ENCODE measurements at regions not wholly inside any gene's neighbourhood (a gene's known extent, or its start where the extent isn't known, plus 50 kb on each side); places are given as distances from the start of the nearest gene placed in this dataset.

GRCh38 chr1:65036570-65037051 lies 70.3 kb upstream of the JAK1 start:
- Mint-ChIP-seq H3K9me3 (no peaks in the 10 kb centered on the region), H3K4me1 (no peaks in the 10 kb centered on the region), H3K27ac (no peak overlapping the region), H3K27me3 (ENCODE audit: low read depth) (no peaks in the 10 kb centered on the region), H3K36me3 (ENCODE audit: low read depth) (no peaks in the 10 kb centered on the region), H3K4me3 (no peak overlapping the region)
- TF ChIP-seq CTCF (IDR thresholded peaks at IDR 0.05; ENCODE audit: unreplicated experiment in 3 of 3), result no peak

- no peak overlapping the region for H3K4me3 Mint-ChIP-seq
- H3K27ac Mint-ChIP-seq, result no peak overlapping the region
- no peaks in the 10 kb centered on the region for H3K4me1 Mint-ChIP-seq
- TF ChIP-seq CTCF (IDR thresholded peaks at IDR 0.05; ENCODE audit: unreplicated experiment in 3 of 3), result no peak
- no peaks in the 10 kb centered on the region for H3K9me3 Mint-ChIP-seq
- no peaks in the 10 kb centered on the region for H3K36me3 Mint-ChIP-seq (ENCODE audit: low read depth)
- no peaks in the 10 kb centered on the region for H3K27me3 Mint-ChIP-seq (ENCODE audit: low read depth)
Observed at GRCh38 chr1:65039066-65039465, 72.7 kb upstream of the JAK1 start.

- no peaks in the 10 kb centered on the region for H3K4me1 Mint-ChIP-seq
- no peak overlapping the region for H3K27ac Mint-ChIP-seq
- no peak for TF ChIP-seq CTCF (IDR thresholded peaks at IDR 0.05; ENCODE audit: unreplicated experiment in 3 of 3)
- H3K4me3 Mint-ChIP-seq, result no peak overlapping the region
- no peaks in the 10 kb centered on the region for H3K36me3 Mint-ChIP-seq (ENCODE audit: low read depth)
- no peaks in the 10 kb centered on the region for H3K27me3 Mint-ChIP-seq (ENCODE audit: low read depth)
- no peaks in the 10 kb centered on the region for H3K9me3 Mint-ChIP-seq
Observed at GRCh38 chr1:65039508-65039907, 73.2 kb upstream of the JAK1 start.

GRCh38 chr1:65042467-65042866 lies 76.1 kb upstream of the JAK1 start:
- no peaks in the 10 kb centered on the region for H3K4me1 Mint-ChIP-seq
- TF ChIP-seq CTCF (IDR thresholded peaks at IDR 0.05; ENCODE audit: unreplicated experiment in 3 of 3), result no peak
- H3K4me3 Mint-ChIP-seq, result no peak overlapping the region
- no peak overlapping the region for H3K27ac Mint-ChIP-seq
- no peaks in the 10 kb centered on the region for H3K36me3 Mint-ChIP-seq (ENCODE audit: low read depth)
- H3K27me3 Mint-ChIP-seq (ENCODE audit: low read depth), result no peaks in the 10 kb centered on the region
- H3K9me3 Mint-ChIP-seq, result no peaks in the 10 kb centered on the region

- no peak overlapping the region for H3K27ac Mint-ChIP-seq
- no peaks in the 10 kb centered on the region for H3K36me3 Mint-ChIP-seq (ENCODE audit: low read depth)
- no peaks in the 10 kb centered on the region for H3K27me3 Mint-ChIP-seq (ENCODE audit: low read depth)
- peaks cover 4% of the 10 kb centered on the region for H3K4me1 Mint-ChIP-seq
- H3K9me3 Mint-ChIP-seq, result no peaks in the 10 kb centered on the region
- no peak overlapping the region for H3K4me3 Mint-ChIP-seq
- no peak for TF ChIP-seq CTCF (IDR thresholded peaks at IDR 0.05; ENCODE audit: unreplicated experiment in 3 of 3)
Observed at GRCh38 chr1:65044411-65044810, 78.1 kb upstream of the JAK1 start.

GRCh38 chr1:65045022-65045817 lies 78.9 kb upstream of the JAK1 start:
- TF ChIP-seq CTCF (IDR thresholded peaks at IDR 0.05; ENCODE audit: unreplicated experiment in 3 of 3), result no peak
- Mint-ChIP-seq H3K27me3 (ENCODE audit: low read depth) (no peaks in the 10 kb centered on the region), H3K27ac (no peak overlapping the region), H3K36me3 (ENCODE audit: low read depth) (no peaks in the 10 kb centered on the region), H3K4me1 (peaks cover 4% of the 10 kb centered on the region), H3K9me3 (no peaks in the 10 kb centered on the region), H3K4me3 (no peak overlapping the region)

All from nephron (organoid).